ENCODE measurements at regions not wholly inside any gene's neighbourhood (a gene's known extent, or its start where the extent isn't known, plus 50 kb on each side); places are given as distances from the start of the nearest gene placed in this dataset.

DNA sequence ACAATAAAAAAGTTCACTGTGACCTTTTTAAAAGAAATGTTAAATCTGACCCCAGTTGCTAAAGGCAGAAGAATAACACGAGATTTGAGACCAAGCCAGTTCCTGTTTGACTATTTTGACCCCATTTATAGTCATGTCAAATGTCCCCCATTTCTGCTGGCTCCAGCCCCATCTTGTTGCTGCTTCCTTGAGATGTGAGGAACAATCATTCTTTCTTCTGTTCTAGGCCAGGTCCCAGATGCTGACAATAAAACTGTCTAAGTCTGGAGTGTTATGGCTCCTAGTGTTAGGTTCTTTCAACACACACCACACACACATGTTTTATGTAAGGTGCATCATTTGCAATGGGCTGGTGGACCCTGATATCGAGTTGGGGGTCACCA is 92.0 kb upstream of the CYP1B1 start:
- Histone ChIP-seq H3F3A (ENCODE audit: insufficient read depth, low read length, poor library complexity, severe bottlenecking) (no peaks in the 10 kb centered on the region), H3K79me2 (replicated peaks; ENCODE audit: insufficient read depth, low read length) (no peaks in the 10 kb centered on the region), H3K9me3 (ENCODE audit: low read length) (no peaks in the 10 kb centered on the region), H4K20me1 (ENCODE audit: insufficient read depth) (no peaks in the 10 kb centered on the region), H3K27ac (ENCODE audit: low read length) (no peak overlapping the region), H2AFZ (ENCODE audit: low read depth, low read length) (no peak overlapping the region), H3K27me3 (ENCODE audit: insufficient read depth, low read depth, low read length) (no peaks in the 10 kb centered on the region), H3K4me3 (ENCODE audit: low read length) (no peak overlapping the region), H3K4me2 (ENCODE audit: low read length) (no peak overlapping the region), H3K9me2 (ENCODE audit: insufficient read depth, low read length) (no peaks in the 10 kb centered on the region), H3K36me3 (ENCODE audit: insufficient read depth, low read length) (no peaks in the 10 kb centered on the region), H3K9ac (ENCODE audit: low read length) (no peak overlapping the region)
- TF ChIP-seq EP300 (conservative IDR thresholded peaks at IDR 0.05; ENCODE audit: poor library complexity, severe bottlenecking) (no peak), SMC3 (conservative IDR thresholded peaks at IDR 0.05; ENCODE audit: poor library complexity) (no peak), MXI1 (conservative IDR thresholded peaks at IDR 0.05; ENCODE audit: poor library complexity, severe bottlenecking) (no peak), POLR2AphosphoS5 (IDR thresholded peaks at IDR 0.05) (no peak), EZH2 (IDR thresholded peaks at IDR 0.05; ENCODE audit: borderline replicate concordance, insufficient read depth, low read length, poor library complexity, severe bottlenecking) (no peak), RAD21 (conservative IDR thresholded peaks at IDR 0.05) (no peak), TAF1 (IDR thresholded peaks at IDR 0.05; ENCODE audit: low read depth) (no peak)
- TF ChIP-seq, protein P1, sequence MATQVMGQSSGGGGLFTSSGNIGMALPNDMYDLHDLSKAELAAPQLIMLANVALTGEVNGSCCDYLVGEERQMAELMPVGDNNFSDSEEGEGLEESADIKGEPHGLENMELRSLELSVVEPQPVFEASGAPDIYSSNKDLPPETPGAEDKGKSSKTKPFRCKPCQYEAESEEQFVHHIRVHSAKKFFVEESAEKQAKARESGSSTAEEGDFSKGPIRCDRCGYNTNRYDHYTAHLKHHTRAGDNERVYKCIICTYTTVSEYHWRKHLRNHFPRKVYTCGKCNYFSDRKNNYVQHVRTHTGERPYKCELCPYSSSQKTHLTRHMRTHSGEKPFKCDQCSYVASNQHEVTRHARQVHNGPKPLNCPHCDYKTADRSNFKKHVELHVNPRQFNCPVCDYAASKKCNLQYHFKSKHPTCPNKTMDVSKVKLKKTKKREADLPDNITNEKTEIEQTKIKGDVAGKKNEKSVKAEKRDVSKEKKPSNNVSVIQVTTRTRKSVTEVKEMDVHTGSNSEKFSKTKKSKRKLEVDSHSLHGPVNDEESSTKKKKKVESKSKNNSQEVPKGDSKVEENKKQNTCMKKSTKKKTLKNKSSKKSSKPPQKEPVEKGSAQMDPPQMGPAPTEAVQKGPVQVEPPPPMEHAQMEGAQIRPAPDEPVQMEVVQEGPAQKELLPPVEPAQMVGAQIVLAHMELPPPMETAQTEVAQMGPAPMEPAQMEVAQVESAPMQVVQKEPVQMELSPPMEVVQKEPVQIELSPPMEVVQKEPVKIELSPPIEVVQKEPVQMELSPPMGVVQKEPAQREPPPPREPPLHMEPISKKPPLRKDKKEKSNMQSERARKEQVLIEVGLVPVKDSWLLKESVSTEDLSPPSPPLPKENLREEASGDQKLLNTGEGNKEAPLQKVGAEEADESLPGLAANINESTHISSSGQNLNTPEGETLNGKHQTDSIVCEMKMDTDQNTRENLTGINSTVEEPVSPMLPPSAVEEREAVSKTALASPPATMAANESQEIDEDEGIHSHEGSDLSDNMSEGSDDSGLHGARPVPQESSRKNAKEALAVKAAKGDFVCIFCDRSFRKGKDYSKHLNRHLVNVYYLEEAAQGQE (IDR thresholded peaks at IDR 0.05; ENCODE audit: borderline replicate concordance): no peak
- TF ChIP-seq, protein P2, sequence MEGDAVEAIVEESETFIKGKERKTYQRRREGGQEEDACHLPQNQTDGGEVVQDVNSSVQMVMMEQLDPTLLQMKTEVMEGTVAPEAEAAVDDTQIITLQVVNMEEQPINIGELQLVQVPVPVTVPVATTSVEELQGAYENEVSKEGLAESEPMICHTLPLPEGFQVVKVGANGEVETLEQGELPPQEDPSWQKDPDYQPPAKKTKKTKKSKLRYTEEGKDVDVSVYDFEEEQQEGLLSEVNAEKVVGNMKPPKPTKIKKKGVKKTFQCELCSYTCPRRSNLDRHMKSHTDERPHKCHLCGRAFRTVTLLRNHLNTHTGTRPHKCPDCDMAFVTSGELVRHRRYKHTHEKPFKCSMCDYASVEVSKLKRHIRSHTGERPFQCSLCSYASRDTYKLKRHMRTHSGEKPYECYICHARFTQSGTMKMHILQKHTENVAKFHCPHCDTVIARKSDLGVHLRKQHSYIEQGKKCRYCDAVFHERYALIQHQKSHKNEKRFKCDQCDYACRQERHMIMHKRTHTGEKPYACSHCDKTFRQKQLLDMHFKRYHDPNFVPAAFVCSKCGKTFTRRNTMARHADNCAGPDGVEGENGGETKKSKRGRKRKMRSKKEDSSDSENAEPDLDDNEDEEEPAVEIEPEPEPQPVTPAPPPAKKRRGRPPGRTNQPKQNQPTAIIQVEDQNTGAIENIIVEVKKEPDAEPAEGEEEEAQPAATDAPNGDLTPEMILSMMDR (IDR thresholded peaks at IDR 0.05; ENCODE audit: poor library complexity, severe bottlenecking): no peak

DNA sequence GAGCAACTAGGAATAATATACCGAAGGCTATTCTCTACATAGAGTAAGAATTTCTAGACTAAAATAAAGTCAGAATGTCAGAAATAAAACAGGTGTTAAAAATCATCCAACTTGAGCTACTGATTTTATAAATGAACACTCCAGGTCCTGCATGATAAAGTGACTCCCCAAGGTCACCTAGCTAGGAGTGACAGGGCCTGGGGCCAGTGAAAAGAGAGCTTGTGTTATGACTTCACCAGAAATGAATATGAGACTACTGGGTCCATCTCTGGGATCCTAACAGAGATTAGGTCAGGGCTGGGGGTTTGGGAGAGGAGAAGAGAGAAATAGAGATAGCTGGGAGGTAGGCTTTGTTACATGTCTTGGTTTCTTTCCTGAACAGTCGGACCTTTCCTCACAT is 89.7 kb upstream of the CYP1B1 start:
- Histone ChIP-seq H2AFZ (ENCODE audit: low read depth, low read length) (no peak overlapping the region), H3K4me2 (ENCODE audit: low read length) (no peak overlapping the region), H3K9me3 (ENCODE audit: low read length) (no peaks in the 10 kb centered on the region), H3K36me3 (ENCODE audit: insufficient read depth, low read length) (no peaks in the 10 kb centered on the region), H4K20me1 (ENCODE audit: insufficient read depth) (no peaks in the 10 kb centered on the region), H3F3A (ENCODE audit: insufficient read depth, low read length, poor library complexity, severe bottlenecking) (no peaks in the 10 kb centered on the region), H3K9me2 (ENCODE audit: insufficient read depth, low read length) (no peaks in the 10 kb centered on the region), H3K27ac (ENCODE audit: low read length) (no peak overlapping the region), H3K79me2 (replicated peaks; ENCODE audit: insufficient read depth, low read length) (no peaks in the 10 kb centered on the region), H3K4me3 (ENCODE audit: low read length) (no peak overlapping the region), H3K9ac (ENCODE audit: low read length) (no peak overlapping the region), H3K27me3 (ENCODE audit: insufficient read depth, low read depth, low read length) (no peaks in the 10 kb centered on the region)
- TF ChIP-seq, protein P2 (IDR thresholded peaks at IDR 0.05; ENCODE audit: poor library complexity, severe bottlenecking): no peak
- no peak for TF ChIP-seq EZH2 (IDR thresholded peaks at IDR 0.05; ENCODE audit: borderline replicate concordance, insufficient read depth, low read length, poor library complexity, severe bottlenecking)
- TF ChIP-seq TAF1 (IDR thresholded peaks at IDR 0.05; ENCODE audit: low read depth): no peak
- TF ChIP-seq, protein P1 (IDR thresholded peaks at IDR 0.05; ENCODE audit: borderline replicate concordance): no peak
- TF ChIP-seq MXI1 (conservative IDR thresholded peaks at IDR 0.05; ENCODE audit: poor library complexity, severe bottlenecking): no peak
- no peak for TF ChIP-seq SMC3 (conservative IDR thresholded peaks at IDR 0.05; ENCODE audit: poor library complexity)
